ENCODE measurements at regions not wholly inside any gene's neighbourhood (a gene's known extent, or its start where the extent isn't known, plus 50 kb on each side); places are given as distances from the start of the nearest gene placed in this dataset.

- no peak for TF ChIP-seq POLR2AphosphoS5 (IDR thresholded peaks at IDR 0.05; ENCODE audit: low read depth, low read length)
- TF ChIP-seq, protein P1, sequence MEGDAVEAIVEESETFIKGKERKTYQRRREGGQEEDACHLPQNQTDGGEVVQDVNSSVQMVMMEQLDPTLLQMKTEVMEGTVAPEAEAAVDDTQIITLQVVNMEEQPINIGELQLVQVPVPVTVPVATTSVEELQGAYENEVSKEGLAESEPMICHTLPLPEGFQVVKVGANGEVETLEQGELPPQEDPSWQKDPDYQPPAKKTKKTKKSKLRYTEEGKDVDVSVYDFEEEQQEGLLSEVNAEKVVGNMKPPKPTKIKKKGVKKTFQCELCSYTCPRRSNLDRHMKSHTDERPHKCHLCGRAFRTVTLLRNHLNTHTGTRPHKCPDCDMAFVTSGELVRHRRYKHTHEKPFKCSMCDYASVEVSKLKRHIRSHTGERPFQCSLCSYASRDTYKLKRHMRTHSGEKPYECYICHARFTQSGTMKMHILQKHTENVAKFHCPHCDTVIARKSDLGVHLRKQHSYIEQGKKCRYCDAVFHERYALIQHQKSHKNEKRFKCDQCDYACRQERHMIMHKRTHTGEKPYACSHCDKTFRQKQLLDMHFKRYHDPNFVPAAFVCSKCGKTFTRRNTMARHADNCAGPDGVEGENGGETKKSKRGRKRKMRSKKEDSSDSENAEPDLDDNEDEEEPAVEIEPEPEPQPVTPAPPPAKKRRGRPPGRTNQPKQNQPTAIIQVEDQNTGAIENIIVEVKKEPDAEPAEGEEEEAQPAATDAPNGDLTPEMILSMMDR (IDR thresholded peaks at IDR 0.05), result no peak
These were observed 251.1 kb upstream of the PSMD7 start for GRCh38 chr16:74045513-74045912.

Data from Panc1 (cell line).